ENCODE measurements at regions not wholly inside any gene's neighbourhood (a gene's known extent, or its start where the extent isn't known, plus 50 kb on each side); places are given as distances from the start of the nearest gene placed in this dataset.

- Mint-ChIP-seq H3K4me3 (no peak overlapping the region), H3K27ac (no peak overlapping the region)
These were observed 477.6 kb upstream of the B3GALT2 start for GRCh38 chr1:193663965-193664364.

GRCh38 chr1:193662030-193662429 is 475.6 kb upstream of the B3GALT2 start:
- no peaks in the 10 kb centered on the region for H3K36me3 Mint-ChIP-seq (ENCODE audit: low read depth)
- no peak overlapping the region for H3K27ac Mint-ChIP-seq
- Histone ChIP-seq H3K4me1 (ENCODE audit: control insufficient read depth, insufficient read depth, low read length) (no peaks in the 10 kb centered on the region), H3K9me3 (ENCODE audit: control insufficient read depth, low read length) (no peaks in the 10 kb centered on the region), H3K9ac (ENCODE audit: extremely low read depth, low read length, poor library complexity, severe bottlenecking) (no peak overlapping the region), H3K4me3 (ENCODE audit: low read length) (no peak overlapping the region), H3K36me3 (ENCODE audit: control insufficient read depth, insufficient read depth, low read length) (no peaks in the 10 kb centered on the region), H3K27ac (ENCODE audit: low read depth, low read length) (no peak overlapping the region), H3K27me3 (ENCODE audit: control insufficient read depth, insufficient read depth, low read length, poor library complexity, severe bottlenecking) (no peaks in the 10 kb centered on the region)
- no peak for DNase-seq
- H3K27me3 Mint-ChIP-seq (ENCODE audit: insufficient read depth): no peaks in the 10 kb centered on the region
- 91 to 100% methylated on average over 1 to 2 of the region's 2 CpGs for WGBS, 2 experiments (ENCODE audit: insufficient coverage in 1 of 2, insufficient read length in 1 of 2)
- TF ChIP-seq CTCF (conservative IDR thresholded peaks at IDR 0.05): no peak
- no peaks in the 10 kb centered on the region for H3K9me3 Mint-ChIP-seq
- no peak overlapping the region for H3K4me3 Mint-ChIP-seq
- H3K4me1 Mint-ChIP-seq: no peaks in the 10 kb centered on the region

More at GRCh38 chr1:193663965-193664364, 477.6 kb upstream of the B3GALT2 start:
- no peak for DNase-seq
- Mint-ChIP-seq H3K9me3 (no peaks in the 10 kb centered on the region), H3K27me3 (ENCODE audit: insufficient read depth) (no peaks in the 10 kb centered on the region), H3K4me1 (no peaks in the 10 kb centered on the region), H3K36me3 (ENCODE audit: low read depth) (no peaks in the 10 kb centered on the region)
- Histone ChIP-seq H3K36me3 (ENCODE audit: control insufficient read depth, insufficient read depth, low read length) (no peaks in the 10 kb centered on the region), H3K4me3 (ENCODE audit: low read length) (no peak overlapping the region), H3K9ac (ENCODE audit: extremely low read depth, low read length, poor library complexity, severe bottlenecking) (no peak overlapping the region), H3K9me3 (ENCODE audit: control insufficient read depth, low read length) (no peaks in the 10 kb centered on the region), H3K4me1 (ENCODE audit: control insufficient read depth, insufficient read depth, low read length) (no peaks in the 10 kb centered on the region), H3K27me3 (ENCODE audit: control insufficient read depth, insufficient read depth, low read length, poor library complexity, severe bottlenecking) (no peaks in the 10 kb centered on the region), H3K27ac (ENCODE audit: low read depth, low read length) (no peak overlapping the region)
- TF ChIP-seq CTCF (conservative IDR thresholded peaks at IDR 0.05): no peak

- H3K27me3 Mint-ChIP-seq (ENCODE audit: insufficient read depth): no peaks in the 10 kb centered on the region
- no peaks in the 10 kb centered on the region for H3K4me1 Mint-ChIP-seq
- Histone ChIP-seq H3K4me3 (ENCODE audit: low read length) (no peak overlapping the region), H3K36me3 (ENCODE audit: control insufficient read depth, insufficient read depth, low read length) (no peaks in the 10 kb centered on the region), H3K9me3 (ENCODE audit: control insufficient read depth, low read length) (no peaks in the 10 kb centered on the region), H3K27me3 (ENCODE audit: control insufficient read depth, insufficient read depth, low read length, poor library complexity, severe bottlenecking) (no peaks in the 10 kb centered on the region), H3K27ac (ENCODE audit: low read depth, low read length) (no peak overlapping the region), H3K4me1 (ENCODE audit: control insufficient read depth, insufficient read depth, low read length) (no peaks in the 10 kb centered on the region), H3K9ac (ENCODE audit: extremely low read depth, low read length, poor library complexity, severe bottlenecking) (no peak overlapping the region)
- 75% methylated on average over 1 of the region's 1 CpG; no CpG with 5 or more reads in 1 of the 2 experiments for WGBS, 2 experiments (ENCODE audit: insufficient coverage in 1 of 2, insufficient read length in 1 of 2)
- TF ChIP-seq CTCF (conservative IDR thresholded peaks at IDR 0.05): no peak
- no peaks in the 10 kb centered on the region for H3K9me3 Mint-ChIP-seq
- H3K27ac Mint-ChIP-seq: no peak overlapping the region
- no peak overlapping the region for H3K4me3 Mint-ChIP-seq
- no peak for DNase-seq
- no peaks in the 10 kb centered on the region for H3K36me3 Mint-ChIP-seq (ENCODE audit: low read depth)
These were observed 475.0 kb upstream of the B3GALT2 start for GRCh38 chr1:193661385-193661784.
